Bronchial epithelial cell (primary cell): ENCODE measurements at regions not wholly inside any gene's neighbourhood (a gene's known extent, or its start where the extent isn't known, plus 50 kb on each side); places are given as distances from the start of the nearest gene placed in this dataset.
"Not testable (repeated sequence)": the region's sequence is repeated elsewhere in the genome, so short reads cannot be mapped to it uniquely, and the experiment has no call there.

Source experiments
- DNase-seq: peaks from one replicate; pipeline ENCODE4 v3.0.0-alpha.2; 2010; ENCODE audit warnings: low read depth
- FAIRE-seq: peaks from 2 replicates; lab custom pipeline; 2011; peaks lifted over from hg19 to GRCh38; lab: Jason Lieb, UNC
- H3K27me3 ChIP-seq: 2 replicates; pipeline ENCODE4 v1.5.1; 2011; ENCODE audit warnings: low read length; ENCODE audit not compliant: control insufficient read depth, insufficient read depth
- H3K36me3 ChIP-seq: 2 replicates; pipeline ENCODE4 v1.5.1; 2011; ENCODE audit warnings: low read length; ENCODE audit not compliant: control insufficient read depth, insufficient read depth
- H3K4me3 ChIP-seq: 2 replicates; pipeline ENCODE4 v1.5.1; 2011; ENCODE audit warnings: mild to moderate bottlenecking, low read depth, low read length, control low read depth
- CTCF ChIP-seq: IDR thresholded peaks from 2 replicates; pipeline ENCODE4 v1.5.1; 2011; ENCODE audit warnings: mild to moderate bottlenecking, moderate library complexity, low read length, control low read depth, inconsistent platforms; ENCODE audit not compliant: insufficient read depth, severe bottlenecking

GRCh38 chrX:747176-747575 is 116.6 kb downstream of the SHOX start:
- H3K36me3 ChIP-seq, result no peaks in the 10 kb centered on the region
- no peak for TF ChIP-seq CTCF
- no peaks in the 10 kb centered on the region for H3K27me3 ChIP-seq
- no peak for FAIRE-seq
- H3K4me3 ChIP-seq, result no peak overlapping the region
- no peak for DNase-seq

GRCh38 chrX:739611-740010 is 109.0 kb downstream of the SHOX start:
- FAIRE-seq, result no peak
- Histone ChIP-seq H3K36me3 (no peaks in the 10 kb centered on the region), H3K27me3 (no peaks in the 10 kb centered on the region), H3K4me3 (no peak overlapping the region)
- TF ChIP-seq CTCF, result no peak
- DNase-seq, result no peak

GRCh38 chrX:737021-737420 is 106.4 kb downstream of the SHOX start:
- peak; percentile 99 for FAIRE-seq
- H3K4me3 ChIP-seq, H3K36me3 ChIP-seq, DNase-seq, H3K27me3 ChIP-seq: not testable (repeated sequence)

- DNase-seq (no peak), FAIRE-seq (no peak)
- H3K36me3 ChIP-seq, result no peaks in the 10 kb centered on the region
- H3K4me3 ChIP-seq, result no peak overlapping the region
- TF ChIP-seq CTCF, result no peak
- no peaks in the 10 kb centered on the region for H3K27me3 ChIP-seq
These were observed 103.8 kb downstream of the SHOX start for GRCh38 chrX:734362-734761.

- Histone ChIP-seq H3K27me3 (no peaks in the 10 kb centered on the region), H3K4me3 (no peak overlapping the region), H3K36me3 (no peaks in the 10 kb centered on the region)
- no peak for FAIRE-seq
- no peak for DNase-seq
- no peak for TF ChIP-seq CTCF
These were observed 103.4 kb downstream of the SHOX start for GRCh38 chrX:733961-734360.

GRCh38 chrX:729583-730409 is 99.2 kb downstream of the SHOX start:
- Histone ChIP-seq H3K4me3 (no peak overlapping the region), H3K36me3 (no peaks in the 10 kb centered on the region), H3K27me3 (no peaks in the 10 kb centered on the region)
- TF ChIP-seq CTCF, result no peak
- DNase-seq (no peak), FAIRE-seq (peak; percentile 28)

GRCh38 chrX:729101-729500 is 98.5 kb downstream of the SHOX start:
- peak; percentile 81 for FAIRE-seq

GRCh38 chrX:728639-729038 is 98.0 kb downstream of the SHOX start:
- DNase-seq, H3K27me3 ChIP-seq, FAIRE-seq, H3K36me3 ChIP-seq, H3K4me3 ChIP-seq: not testable (repeated sequence)

More at GRCh38 chrX:729101-729500, 98.5 kb downstream of the SHOX start:
- H3K36me3 ChIP-seq, H3K27me3 ChIP-seq, H3K4me3 ChIP-seq, DNase-seq: not testable (repeated sequence)
